ENCODE measurements at regions not wholly inside any gene's neighbourhood (a gene's known extent, or its start where the extent isn't known, plus 50 kb on each side); places are given as distances from the start of the nearest gene placed in this dataset.
A peak's percentile ranks its signal among the peaks of the same experiment; 100 is the strongest.
"Not testable (repeated sequence)": the region's sequence is repeated elsewhere in the genome, so short reads cannot be mapped to it uniquely, and the experiment has no call there.

DNA sequence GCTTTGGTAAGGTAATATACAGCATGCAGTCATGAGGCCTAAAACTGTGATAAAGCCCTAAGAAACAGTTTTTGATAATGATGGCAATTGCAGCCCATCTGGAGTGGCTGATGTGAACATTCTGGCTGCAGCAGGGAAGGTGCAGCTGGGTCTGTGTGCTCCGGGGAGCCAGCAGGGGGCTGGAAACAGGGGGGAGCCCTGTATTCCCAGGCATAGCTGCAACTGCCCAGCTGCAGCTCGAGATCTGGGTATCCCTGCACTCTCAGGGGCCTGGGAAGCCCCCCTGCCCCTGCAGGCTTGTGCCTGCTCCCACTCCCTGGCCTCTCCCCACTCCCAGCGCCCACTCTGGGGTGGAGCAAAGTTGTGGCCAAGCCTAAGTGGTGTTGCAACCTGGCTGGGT is 95.6 kb downstream of the RRAGB start:
- no peak for DNase-seq (ENCODE audit: low read depth)
- in situ Hi-C loops (cut with HindIII; ENCODE audit: low pct_unique_long_range_greater_than_20kb, low sequenced_read_pairs) = no loop called here

DNA sequence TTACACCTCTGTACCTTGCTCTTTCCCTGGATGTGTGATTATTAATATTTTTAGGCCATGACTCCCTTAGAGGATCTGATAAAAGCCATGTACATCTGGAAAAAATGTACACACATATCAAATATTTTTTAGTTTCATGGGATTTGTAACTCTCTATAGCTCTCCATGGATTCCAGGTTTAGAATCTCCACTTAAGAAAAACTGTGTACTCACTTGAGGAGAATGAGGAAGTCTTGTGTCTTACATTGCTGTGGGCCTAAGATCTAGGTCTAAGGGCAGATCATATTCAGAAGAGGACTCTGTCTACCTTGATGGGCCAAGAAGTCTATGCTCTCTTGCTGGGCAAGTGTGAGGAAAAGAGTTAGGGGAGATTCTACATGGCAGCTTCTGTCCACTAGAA is 98.0 kb downstream of the RRAGB start:
- in situ Hi-C loops (cut with HindIII; ENCODE audit: low pct_unique_long_range_greater_than_20kb, low sequenced_read_pairs) = no loop called here
- no peak for DNase-seq (ENCODE audit: low read depth)

DNA sequence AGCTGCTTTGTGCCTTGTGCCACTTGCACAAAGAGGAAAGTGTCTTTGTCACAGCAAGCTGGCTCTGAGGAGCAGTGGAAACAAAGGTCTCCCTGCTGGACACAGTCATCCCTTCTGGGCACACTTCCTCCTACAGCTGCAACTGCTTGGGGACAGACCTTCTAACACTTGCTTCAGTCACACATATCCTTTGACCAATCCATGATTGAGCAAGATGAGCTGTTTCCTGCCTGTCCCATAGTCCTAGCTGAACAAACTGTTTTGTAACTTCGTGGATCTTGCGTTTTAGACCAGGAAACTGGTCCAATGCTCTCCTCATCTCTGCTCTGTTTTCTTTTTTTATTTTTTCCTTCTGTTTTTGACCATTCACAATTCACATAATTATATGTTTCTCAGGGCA is 98.5 kb downstream of the RRAGB start:
- DNase-seq (ENCODE audit: low read depth) = no peak
- in situ Hi-C loops (cut with HindIII; ENCODE audit: low pct_unique_long_range_greater_than_20kb, low sequenced_read_pairs) = no loop called here

DNA sequence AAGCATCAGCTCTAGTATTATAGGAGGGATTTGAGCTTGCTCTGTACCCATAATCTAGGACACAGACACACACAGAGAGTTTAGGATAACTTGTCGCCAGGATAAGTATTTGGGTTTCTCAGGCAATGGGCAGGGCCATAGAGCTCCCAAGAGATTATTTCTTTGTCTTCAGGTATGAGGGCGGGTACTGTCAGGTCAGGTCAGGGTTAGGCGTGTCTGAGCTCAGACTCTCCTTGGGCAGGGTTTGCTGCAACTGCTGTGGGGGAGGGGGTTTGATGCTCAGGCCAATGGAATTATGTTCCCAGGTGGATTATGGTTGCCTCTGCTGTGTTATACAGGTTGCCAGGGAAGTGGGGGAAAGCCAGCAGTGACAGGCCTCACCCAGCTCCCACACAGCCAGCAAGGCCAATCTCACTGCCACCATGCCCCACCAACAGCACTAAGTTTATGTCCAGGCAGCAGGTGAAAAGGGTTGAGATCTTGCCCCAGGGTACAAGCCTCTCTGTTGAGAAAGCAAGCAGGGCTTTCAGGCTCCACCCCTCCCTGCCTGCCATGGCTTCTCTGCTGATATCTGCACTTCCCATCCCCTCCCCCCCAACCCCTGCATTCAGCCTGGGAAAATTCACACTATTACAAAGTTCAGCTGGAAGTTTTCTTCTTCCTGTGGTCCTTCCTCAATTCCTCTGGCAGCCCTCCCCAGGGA is 101.3 kb downstream of the RRAGB start:
- in situ Hi-C loops (cut with HindIII; ENCODE audit: low pct_unique_long_range_greater_than_20kb, low sequenced_read_pairs) = no loop called here
- DNase-seq (ENCODE audit: low read depth) = no peak

DNA sequence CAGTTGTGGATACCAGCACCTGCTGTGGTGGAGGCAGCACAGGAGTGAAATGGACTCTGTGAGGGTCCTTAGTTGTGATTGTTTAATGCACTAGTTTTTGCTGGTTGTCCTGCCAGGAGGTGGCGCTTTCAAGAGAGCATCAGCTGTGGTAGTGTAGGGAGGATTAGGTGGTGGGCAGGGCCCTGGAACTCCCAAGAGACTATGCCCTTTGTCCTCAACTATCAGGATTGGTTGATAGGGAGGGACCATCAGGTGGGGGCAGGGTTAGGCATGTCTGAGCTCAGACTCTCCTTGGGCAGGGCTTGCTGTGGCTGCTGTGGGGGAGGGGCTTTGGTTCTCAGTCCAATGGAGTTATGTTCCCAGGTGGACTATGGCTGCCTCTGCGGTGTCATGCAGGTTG is 121.9 kb downstream of the RRAGB start:
- peak; percentile 6 for DNase-seq (ENCODE audit: low read depth)
- in situ Hi-C loops (cut with HindIII; ENCODE audit: low pct_unique_long_range_greater_than_20kb, low sequenced_read_pairs) = no loop called here

DNA sequence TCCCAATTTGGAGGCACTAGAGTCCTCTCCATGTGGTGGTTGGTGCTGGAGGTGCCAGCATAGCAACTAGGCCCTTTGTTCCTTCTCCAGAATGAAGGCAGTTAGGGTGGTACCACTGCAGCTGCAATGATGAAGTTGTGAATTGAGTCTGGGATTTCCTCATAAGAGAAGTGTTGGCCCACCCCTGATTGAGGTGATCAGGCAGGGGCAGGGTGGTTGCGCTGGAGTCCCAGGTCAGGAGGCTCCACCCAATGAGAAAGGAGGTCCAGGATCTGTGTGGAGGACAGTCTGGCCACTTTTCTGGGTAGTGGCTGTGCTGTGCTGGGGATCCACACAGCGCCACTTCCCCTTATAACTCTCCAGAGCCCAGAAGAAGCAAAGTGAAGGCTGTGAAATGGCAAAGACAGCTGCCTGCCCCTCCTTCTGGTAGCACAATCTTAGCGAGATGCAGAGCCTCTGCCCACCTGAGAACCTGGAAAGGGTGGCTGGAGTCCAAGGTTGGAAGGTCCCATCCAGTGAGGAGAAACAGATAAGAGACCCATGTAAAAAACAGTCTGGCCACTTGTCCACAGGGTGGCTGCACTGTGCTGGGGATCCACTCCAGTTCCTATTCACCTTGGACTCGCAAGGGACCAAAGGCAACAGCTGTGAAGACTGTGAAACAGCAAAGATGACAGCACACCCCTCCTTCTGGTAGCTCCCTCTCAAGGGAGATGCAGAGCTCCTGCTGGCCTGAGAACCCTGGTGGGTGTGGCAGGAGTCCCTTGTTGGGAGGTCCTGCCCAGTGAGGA is 124.6 kb downstream of the RRAGB start:
- no peak for DNase-seq (ENCODE audit: low read depth)
- in situ Hi-C loops (cut with HindIII; ENCODE audit: low pct_unique_long_range_greater_than_20kb, low sequenced_read_pairs) = no loop called here

DNA sequence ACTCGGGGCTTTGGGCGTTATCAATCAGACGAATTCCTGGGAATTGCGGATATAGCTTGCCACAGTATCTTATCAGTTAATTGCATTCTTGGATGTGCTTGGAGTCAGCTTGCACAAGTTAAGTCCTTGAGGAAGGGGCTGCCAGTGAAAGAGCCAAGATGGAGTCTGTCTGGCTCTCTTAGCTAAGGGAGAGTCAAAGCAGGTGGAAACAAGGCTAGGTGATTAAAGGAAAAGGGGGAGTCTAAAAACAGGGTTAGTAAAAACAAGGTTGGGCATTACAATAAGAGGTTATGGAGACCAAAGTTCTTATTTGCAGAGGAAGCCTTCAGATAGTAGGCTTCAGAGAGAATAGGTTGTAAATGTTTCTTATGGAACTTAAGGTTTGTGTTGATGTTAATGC is 149.2 kb downstream of the RRAGB start:
- in situ Hi-C loops (cut with HindIII; ENCODE audit: low pct_unique_long_range_greater_than_20kb, low sequenced_read_pairs); DNase-seq (ENCODE audit: low read depth): not testable (repeated sequence)

DNA sequence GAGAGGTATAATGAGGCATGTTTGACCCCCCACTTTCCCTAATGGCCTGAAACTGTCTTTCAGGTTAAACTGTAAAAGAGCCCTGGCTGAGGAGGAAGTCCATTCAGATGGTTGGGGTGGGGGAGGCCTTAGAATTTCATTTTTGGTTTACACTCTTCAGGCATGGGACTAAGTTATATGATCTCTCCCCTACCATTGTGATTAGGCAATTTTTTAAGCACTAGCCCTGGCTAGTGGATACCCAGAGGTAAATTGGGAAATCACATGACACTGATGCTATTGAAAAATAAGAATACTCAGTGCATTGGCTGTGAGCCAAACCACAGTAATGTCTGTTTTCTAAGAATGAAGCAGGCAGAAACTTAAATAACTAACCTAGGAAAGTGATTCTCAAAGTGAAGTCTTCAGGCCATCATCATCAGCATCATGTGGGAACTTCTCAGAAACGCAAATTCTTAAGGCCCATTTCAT is 149.7 kb downstream of the RRAGB start:
- DNase-seq (ENCODE audit: low read depth) = peak; percentile 60
- in situ Hi-C loops (cut with HindIII; ENCODE audit: low pct_unique_long_range_greater_than_20kb, low sequenced_read_pairs) = no loop called here

DNA sequence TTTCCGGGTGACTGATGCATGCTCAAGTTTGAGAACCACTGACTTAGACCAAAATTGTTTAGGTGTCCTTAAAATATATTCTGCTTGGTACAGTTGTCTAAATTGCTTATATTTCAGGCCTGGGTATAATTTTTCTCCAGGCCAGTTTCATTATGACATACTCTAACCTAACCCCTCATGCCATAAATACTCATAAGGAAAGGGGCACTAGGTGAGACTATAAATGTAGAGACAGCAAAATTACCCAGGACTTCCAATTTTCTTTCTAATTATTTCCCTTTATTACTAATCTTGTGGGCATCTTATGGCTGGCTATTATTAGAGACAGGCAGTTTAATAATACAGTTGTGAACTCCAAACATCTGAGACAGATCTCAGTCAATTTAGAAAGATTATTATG is 150.2 kb downstream of the RRAGB start:
- in situ Hi-C loops (cut with HindIII; ENCODE audit: low pct_unique_long_range_greater_than_20kb, low sequenced_read_pairs) = no loop called here
- no peak for DNase-seq (ENCODE audit: low read depth)

DNA sequence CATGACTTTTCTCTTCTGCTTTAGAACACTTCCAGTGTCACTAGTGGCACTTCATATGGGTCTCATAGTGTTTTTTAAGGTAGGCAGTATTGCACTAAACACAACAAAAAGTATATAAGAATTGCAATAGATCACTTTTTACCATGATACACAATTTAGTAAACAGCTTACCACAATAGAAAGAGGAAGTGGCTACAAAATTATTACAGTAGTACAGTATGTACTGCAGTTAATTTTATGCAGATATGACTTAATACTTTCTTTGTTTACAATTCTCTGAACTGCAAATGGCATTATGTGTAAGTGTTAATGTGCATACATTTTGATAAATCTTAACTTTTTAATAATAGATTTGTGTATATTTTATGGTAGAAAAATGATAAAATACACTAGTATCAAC is 157.3 kb downstream of the RRAGB start:
- in situ Hi-C loops (cut with HindIII; ENCODE audit: low pct_unique_long_range_greater_than_20kb, low sequenced_read_pairs) = no loop called here

DNA sequence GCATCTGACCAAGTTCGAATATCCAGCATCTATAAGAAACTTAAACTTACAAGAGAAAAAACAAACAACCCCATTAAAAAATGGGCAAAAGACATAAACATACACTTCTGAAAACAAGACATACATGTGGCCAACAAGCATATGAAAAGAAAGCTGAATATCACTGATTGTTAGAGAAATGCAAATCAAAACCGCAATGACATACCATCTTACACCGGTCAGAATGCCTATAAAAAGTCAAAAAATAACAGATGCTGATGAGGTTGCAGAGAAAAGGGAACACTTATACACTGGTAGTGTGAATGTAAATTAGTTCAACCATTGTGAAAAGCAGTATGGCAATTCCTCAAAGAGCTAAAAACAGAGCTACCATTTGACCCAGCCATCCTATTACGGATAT is 166.0 kb downstream of the RRAGB start:
- DNase-seq (ENCODE audit: low read depth); in situ Hi-C loops (cut with HindIII; ENCODE audit: low pct_unique_long_range_greater_than_20kb, low sequenced_read_pairs): not testable (repeated sequence)

More for the DNA sequence above, 157.3 kb downstream of the RRAGB start:
- DNase-seq (ENCODE audit: low read depth) = no peak

DNA sequence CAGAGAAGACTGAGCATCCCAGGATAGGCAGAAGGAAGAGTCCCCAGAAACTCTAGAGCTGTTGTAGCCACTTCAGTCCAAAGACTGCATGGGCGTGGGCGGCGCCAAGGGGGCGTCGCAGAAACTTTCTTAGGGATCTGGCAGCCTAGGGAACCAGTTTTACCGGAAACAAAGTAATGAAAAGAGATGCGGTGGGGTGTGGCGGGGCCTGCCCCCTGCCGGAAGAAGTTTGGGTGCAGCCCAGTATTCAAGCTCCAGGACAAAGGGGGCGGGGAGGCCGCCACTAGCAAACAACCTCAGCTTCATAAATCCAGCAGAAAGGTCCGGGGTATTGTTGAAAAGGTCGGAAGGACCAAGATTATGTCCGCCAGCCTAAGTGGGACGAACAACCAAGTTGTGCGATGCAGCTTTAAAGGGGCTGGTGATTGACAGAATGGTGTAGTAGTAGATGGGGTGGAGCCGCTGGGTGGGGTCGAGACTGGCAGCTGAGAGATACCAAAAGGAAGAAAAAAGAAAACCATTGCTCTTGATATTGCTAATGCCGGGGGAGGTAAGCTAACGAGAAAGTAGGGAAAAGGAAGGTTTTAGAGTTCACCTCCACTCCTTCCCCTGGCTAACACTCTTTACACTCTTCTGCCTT is 190.5 kb downstream of the RRAGB start:
- in situ Hi-C loops (cut with HindIII; ENCODE audit: low pct_unique_long_range_greater_than_20kb, low sequenced_read_pairs) = no loop called here

DNA sequence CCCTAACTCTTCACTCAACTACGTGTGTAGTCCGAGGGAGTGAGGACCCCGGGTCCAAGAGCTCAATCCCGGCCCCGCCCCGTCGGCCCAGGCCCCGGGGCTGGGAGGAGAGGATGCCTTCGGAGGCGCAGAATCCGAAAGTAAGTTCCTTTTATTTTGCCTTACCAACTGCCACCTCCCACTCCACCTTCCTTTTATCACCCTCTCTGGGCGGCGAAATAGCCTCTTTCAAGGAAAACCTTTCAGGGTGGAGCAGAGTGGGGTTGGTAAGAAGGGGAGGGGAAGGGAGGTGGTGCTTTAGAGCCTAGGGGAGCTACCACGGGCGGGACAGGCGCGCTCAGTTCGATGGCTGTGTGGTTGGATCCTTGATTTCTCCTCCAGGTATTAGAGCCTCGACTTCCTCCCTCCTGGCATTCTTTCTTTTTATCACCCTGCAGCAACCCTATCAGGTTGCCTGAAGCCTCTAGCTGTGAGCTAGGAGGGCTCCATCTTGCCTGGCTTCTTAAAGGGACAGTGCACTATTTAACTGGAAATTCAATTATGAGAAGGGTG is 191.2 kb downstream of the RRAGB start:
- in situ Hi-C loops (cut with HindIII; ENCODE audit: low pct_unique_long_range_greater_than_20kb, low sequenced_read_pairs) = no loop called here

More for the DNA sequence above, 190.5 kb downstream of the RRAGB start:
- DNase-seq (ENCODE audit: low read depth) = peak; percentile 62

DNA sequence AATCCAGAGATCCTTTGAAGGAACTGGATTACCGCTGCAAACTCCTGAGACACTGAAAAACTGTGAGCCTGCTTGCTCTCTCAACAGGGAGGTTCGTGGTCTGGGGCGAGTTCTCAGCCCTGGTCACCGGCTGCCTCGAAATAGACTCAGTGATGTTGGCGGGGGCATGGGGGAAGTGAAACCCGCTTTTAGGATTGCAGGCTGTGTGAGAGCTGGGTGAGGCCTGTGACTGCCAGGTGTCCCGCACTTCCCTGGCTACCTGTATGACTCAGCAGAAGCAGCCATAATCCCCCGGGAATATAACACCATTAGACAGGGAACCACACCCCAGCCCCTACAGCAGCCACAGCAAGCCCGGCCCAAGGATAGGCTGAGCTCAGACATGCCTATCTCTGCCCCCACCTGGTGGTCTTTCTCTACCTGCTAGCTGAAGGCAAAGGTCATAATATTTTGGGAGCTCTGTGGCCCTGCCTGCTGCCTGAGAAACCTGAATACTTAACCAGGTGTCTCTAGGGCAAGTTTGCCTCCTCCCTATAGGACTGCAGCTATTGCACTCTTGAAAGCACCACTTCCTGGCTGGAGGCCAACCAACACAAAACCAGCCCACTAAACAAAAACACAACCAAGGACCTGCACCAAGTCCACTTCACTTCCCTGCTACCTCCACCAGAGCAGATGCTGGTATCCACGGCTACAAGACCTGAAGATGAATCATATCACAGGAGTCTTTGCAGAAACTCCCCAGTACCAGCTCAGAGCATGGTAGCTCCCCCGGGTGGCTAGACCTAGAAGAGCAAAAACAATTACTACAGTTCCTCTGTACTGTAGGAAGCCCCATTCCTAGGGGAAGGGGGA is 202.0 kb downstream of the RRAGB start:
- peak; percentile 4 for DNase-seq (ENCODE audit: low read depth)
- in situ Hi-C loops (cut with HindIII; ENCODE audit: low pct_unique_long_range_greater_than_20kb, low sequenced_read_pairs) = no loop called here

More for the DNA sequence above, 191.2 kb downstream of the RRAGB start:
- DNase-seq (ENCODE audit: low read depth) = peak; percentile 52

DNA sequence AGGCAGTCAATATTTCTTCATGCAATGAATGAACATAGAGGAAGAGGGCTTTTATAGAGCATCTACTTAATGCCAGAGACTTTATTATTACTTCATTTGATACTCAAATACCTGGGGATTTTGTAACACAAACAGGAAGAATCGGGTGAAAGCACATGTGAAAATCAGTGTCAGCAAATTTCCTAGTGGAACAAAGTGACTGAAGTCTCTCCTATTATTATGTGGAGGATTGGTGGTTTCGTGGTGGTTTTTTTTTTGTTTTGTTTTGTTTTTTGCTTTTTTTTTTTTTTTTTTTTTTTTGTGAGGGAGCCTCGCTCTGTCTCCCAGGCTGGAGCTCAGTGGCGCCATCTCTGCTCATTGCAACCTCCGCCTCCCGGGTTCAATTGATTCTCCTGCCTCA is 207.0 kb downstream of the RRAGB start:
- no peak for DNase-seq (ENCODE audit: low read depth)
- in situ Hi-C loops (cut with HindIII; ENCODE audit: low pct_unique_long_range_greater_than_20kb, low sequenced_read_pairs) = no loop called here

DNA sequence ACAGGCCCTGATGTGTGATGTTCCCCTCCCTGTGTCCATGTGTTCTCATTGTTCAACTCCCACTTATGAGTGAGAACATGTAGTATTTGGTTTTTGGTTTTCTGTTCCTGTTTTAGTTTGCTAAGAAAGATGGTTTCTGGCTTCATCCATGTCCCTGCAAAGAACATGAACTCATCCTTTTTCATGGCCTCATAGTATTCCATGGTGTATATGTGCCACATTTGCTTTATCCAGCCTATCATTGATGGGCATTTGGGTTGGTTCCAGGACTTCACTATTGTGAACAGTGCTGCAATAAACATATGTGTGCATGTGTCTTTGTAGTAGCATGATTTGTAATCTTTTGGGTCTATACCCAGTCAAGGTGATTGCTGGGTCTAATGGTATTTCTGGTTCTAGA is 211.0 kb downstream of the RRAGB start:
- in situ Hi-C loops (cut with HindIII; ENCODE audit: low pct_unique_long_range_greater_than_20kb, low sequenced_read_pairs) = not testable (repeated sequence)

More for the DNA sequence above, 211.0 kb downstream of the RRAGB start:
- not testable (repeated sequence) for DNase-seq (ENCODE audit: low read depth)
